Immature natural killer cell (primary cell): ENCODE measurements at regions not wholly inside any gene's neighbourhood (a gene's known extent, or its start where the extent isn't known, plus 50 kb on each side); places are given as distances from the start of the nearest gene placed in this dataset.

Experiments
- DNase-seq, 3 donors: peaks; one replicate each; pipeline ENCODE4 v3.0.0; 2022; ENCODE audit warnings: mixed read lengths in 1 of 3
- H3K27ac Mint-ChIP-seq, 6 donors: one replicate each; pipeline ENCODE4 v1.8.0; 2020; ENCODE audit warnings: mixed read lengths in 6 of 6, mild to moderate bottlenecking in 5 of 6, inconsistent platforms in 4 of 6, moderate library complexity in 3 of 6
- H3K27me3 Mint-ChIP-seq, 3 donors: one replicate each; pipeline ENCODE4 v1.8.0; 2020 to 2021; ENCODE audit warnings: low read depth in 3 of 3, mild to moderate bottlenecking in 3 of 3, mixed read lengths in 3 of 3, moderate library complexity in 3 of 3, inconsistent platforms in 1 of 3
- H3K36me3 Mint-ChIP-seq, 3 donors: one replicate each; pipeline ENCODE4 v1.8.0; 2020; ENCODE audit warnings: mixed read lengths in 3 of 3, inconsistent platforms in 2 of 3, mild to moderate bottlenecking in 2 of 3
- H3K4me1 Mint-ChIP-seq, 2 donors: one replicate each; pipeline ENCODE4 v1.8.0; 2020; ENCODE audit warnings: inconsistent platforms in 2 of 2, mild to moderate bottlenecking in 2 of 2, mixed read lengths in 2 of 2, moderate library complexity in 1 of 2
- H3K4me3 Mint-ChIP-seq, 5 donors: one replicate each; pipeline ENCODE4 v1.8.0; 2020; ENCODE audit warnings: mild to moderate bottlenecking in 5 of 5, mixed read lengths in 5 of 5, inconsistent platforms in 3 of 5, moderate library complexity in 3 of 5
- H3K9me3 Mint-ChIP-seq, 6 donors: one replicate each; pipeline ENCODE4 v1.8.0; 2020; ENCODE audit warnings: mild to moderate bottlenecking in 6 of 6, mixed read lengths in 6 of 6, inconsistent platforms in 4 of 6, moderate library complexity in 3 of 6

DNA sequence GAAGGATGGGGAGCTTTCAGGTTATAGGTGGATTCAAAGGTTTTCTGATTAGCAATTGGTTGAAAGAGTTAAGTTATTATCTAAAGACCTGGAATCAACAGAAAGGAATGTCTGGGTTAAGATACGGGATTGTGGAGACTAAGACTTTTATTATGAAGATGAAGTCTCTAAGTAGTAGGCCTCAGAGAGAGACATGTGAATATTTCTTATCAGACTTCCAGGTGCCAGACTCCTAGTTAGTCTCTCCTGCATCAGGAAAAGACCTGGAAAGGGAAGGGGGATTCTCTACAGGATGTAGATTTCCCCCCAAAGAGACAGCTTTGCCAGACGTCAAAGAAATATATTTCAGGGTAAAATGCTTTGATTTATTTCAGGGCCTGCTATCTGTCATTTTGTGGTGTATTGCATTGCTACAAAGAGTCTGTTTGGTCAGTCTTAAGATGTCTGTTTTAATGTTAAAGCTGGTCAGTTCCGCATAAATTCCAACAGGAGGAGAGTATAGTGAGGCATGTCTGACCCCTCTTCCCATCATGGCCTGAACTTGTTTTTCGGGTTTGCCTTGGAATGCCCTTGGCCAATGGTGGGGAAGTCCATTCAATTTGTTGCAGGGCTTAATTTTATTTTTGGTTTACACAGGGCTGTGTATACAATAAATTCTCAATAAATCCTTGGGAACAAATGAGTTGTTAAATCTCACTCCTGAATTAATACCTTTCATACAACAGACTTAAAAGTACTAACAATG lies 103.4 kb upstream of the RALGAPA2 start:
- no peak for DNase-seq
- Mint-ChIP-seq H3K36me3 (no peaks in the 10 kb centered on the region), H3K9me3 (no peaks in the 10 kb centered on the region), H3K27ac (peak overlapping the region in 1 of 6 donors; percentile 41), H3K27me3 (peaks cover 0 to 7% (median 4%) of the 10 kb centered on the region in 3 donors), H3K4me3 (no peak overlapping the region), H3K4me1 (no peaks in the 10 kb centered on the region)

DNA sequence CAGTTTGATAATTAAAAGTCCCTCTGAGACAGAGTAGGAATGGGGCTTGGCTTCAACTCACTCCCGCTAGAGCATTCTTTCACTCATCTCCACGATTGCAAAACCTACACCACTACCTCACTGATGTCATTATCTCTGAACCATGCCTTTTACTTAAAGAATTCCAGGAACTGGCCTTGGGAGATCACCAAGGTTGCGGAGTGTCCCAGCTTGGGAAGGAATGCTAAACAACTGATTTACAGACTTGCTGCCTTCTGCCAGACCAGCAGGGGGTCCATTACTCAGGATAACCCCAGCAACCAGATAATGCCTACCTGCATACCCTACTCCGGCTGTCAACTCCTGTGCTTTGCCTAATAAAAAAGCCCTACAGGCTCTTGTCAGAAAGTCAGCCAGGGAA lies 102.2 kb upstream of the RALGAPA2 start:
- Mint-ChIP-seq H3K4me1 (no peaks in the 10 kb centered on the region), H3K9me3 (no peaks in the 10 kb centered on the region), H3K4me3 (no peak overlapping the region), H3K36me3 (no peaks in the 10 kb centered on the region), H3K27ac (no peak overlapping the region), H3K27me3 (peaks cover 0 to 6% (median 4%) of the 10 kb centered on the region in 3 donors)
- DNase-seq = no peak

DNA sequence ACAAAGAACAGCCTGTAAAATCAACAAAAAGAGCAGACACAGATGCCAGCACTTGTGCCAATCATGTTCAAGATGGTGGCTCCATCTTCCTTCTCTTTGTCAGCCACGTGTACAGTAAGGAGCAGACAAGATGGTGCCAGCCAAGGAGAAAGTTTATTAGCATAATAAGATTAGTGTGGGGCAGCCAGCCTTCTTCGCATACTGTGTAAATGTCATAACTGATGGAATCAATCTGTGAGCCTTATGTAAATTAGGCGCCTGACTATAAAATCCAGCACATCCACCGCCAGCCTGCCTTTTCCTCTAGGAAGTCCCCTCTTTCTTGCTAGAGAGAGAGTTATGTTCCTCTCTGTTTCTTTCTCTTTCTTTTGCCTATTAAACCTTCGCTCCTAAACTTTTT lies 99.7 kb upstream of the RALGAPA2 start:
- H3K4me1 Mint-ChIP-seq = no peaks in the 10 kb centered on the region
- H3K9me3 Mint-ChIP-seq = no peaks in the 10 kb centered on the region
- H3K36me3 Mint-ChIP-seq = no peaks in the 10 kb centered on the region
- no peak overlapping the region for H3K4me3 Mint-ChIP-seq
- peaks cover 0 to 9% (median 4%) of the 10 kb centered on the region in 3 donors for H3K27me3 Mint-ChIP-seq
- no peak overlapping the region for H3K27ac Mint-ChIP-seq
- DNase-seq = no peak

DNA sequence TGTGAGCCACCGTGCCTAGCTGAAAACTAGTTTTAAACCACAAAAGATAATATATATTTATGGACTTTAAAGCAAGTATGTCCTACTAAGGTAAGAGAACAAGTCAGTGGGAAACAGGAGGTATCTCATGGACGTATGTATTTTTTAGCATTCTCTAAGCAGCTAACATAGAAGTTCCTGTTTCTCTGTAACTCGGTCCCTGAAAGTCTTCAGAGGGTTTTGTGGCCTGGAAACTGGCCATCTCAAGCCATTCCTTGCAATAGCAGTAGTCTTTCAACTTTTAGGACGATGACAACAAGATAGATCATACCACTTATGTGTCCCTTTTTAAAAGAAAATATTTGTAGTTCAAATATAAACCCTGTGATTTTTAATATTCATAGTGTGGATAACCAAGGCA lies 95.6 kb upstream of the RALGAPA2 start:
- no peak for DNase-seq
- no peaks in the 10 kb centered on the region for H3K36me3 Mint-ChIP-seq
- no peaks in the 10 kb centered on the region for H3K4me1 Mint-ChIP-seq
- no peaks in the 10 kb centered on the region for H3K9me3 Mint-ChIP-seq
- H3K27ac Mint-ChIP-seq = no peak overlapping the region
- H3K27me3 Mint-ChIP-seq = peaks cover 0 to 10% (median 7%) of the 10 kb centered on the region in 3 donors
- no peak overlapping the region for H3K4me3 Mint-ChIP-seq

DNA sequence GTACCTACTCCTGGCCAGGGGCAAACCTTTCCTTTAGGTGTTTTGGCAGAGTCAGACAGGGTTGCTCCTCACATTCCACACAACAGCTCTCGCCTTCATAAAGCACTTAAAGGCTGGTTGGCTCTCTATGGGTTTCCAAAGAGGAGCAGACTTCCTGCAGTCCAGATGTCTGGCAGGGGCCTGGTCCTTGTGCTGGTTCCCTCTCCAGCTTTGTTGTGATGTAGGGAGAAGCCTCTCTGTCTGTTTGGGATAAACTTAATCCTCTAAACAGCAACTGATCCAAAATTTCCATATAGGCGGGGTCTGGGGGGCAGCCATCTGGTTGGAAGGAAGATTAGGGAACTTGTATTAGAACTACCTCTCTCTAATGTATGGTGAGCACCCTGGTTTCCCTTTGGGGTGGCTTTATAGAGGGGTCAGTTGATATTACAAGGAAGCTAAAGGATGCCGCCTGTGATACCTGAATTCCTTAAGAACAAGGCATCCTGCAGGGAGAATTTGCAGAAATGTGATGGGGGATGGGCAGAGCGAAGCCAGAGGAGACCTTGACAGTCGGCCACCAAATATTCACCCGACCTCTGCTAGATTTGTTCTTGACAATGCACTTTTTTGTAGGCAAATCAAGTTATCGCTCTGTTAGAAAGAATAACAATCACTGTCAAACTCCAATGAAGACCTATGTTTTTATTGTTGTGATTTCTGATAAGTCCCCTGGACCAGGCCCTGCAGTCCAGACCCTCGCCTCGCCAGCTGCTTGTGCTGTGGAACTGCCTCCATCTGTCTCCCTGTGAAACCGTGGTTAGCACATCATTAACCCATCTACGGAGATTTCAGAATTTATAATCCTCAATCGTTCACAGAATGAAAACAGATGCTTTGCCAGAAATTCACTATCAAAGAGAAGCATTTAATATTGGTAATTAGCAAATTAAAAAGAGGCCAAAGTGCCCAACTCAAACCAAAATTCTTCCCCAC lies 94.0 kb upstream of the RALGAPA2 start:
- no peak overlapping the region for H3K27ac Mint-ChIP-seq
- no peak overlapping the region for H3K4me3 Mint-ChIP-seq
- no peaks in the 10 kb centered on the region for H3K9me3 Mint-ChIP-seq
- H3K27me3 Mint-ChIP-seq = peaks cover 0 to 6% (median 3%) of the 10 kb centered on the region in 3 donors
- H3K4me1 Mint-ChIP-seq = no peaks in the 10 kb centered on the region
- DNase-seq = no peak
- H3K36me3 Mint-ChIP-seq = no peaks in the 10 kb centered on the region

DNA sequence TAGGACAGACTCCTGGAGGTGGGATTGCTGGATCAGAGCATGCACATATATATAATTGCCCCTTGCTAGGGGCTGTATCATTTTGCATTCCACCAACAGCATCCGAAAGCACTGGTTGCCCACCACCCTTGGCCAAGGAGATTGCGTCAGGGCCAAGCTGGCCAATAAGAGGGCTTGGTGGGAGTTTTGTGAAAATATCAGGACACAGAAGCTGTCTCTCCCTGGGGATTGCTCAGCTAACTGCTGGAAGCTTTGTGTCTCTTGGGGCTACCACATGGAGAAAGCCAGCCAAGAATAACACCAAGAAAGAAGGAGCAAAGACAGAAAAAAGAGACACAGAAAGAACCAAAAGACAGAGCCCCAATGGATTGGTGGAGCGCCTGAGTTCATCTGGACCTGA lies 90.6 kb upstream of the RALGAPA2 start:
- no peak overlapping the region for H3K27ac Mint-ChIP-seq
- H3K27me3 Mint-ChIP-seq = peaks cover 0 to 14% (median 2%) of the 10 kb centered on the region in 3 donors
- no peaks in the 10 kb centered on the region for H3K36me3 Mint-ChIP-seq
- H3K4me3 Mint-ChIP-seq = no peak overlapping the region
- H3K9me3 Mint-ChIP-seq = no peaks in the 10 kb centered on the region
- no peak for DNase-seq
- no peaks in the 10 kb centered on the region for H3K4me1 Mint-ChIP-seq

DNA sequence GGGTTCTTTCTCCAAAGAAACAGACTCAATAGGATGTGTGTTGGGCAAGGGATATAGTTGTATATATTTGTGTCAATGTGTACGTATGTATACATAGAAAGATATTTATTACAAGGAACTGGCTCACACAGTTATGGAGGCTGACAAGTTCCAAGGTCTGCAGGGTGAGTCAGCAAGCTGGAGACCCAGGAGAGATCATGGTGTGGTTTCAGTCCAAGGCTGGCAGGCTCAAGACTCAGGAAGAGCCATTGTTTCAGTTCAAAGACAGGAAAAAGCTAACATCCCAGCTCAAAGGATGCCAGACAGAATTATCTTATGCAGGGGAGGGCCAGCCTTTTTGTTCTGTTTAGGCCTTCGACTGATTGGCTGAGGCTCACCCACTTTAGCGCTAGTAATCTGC lies 89.9 kb upstream of the RALGAPA2 start:
- H3K36me3 Mint-ChIP-seq = no peaks in the 10 kb centered on the region
- H3K27me3 Mint-ChIP-seq = peaks cover 0 to 14% (median 1%) of the 10 kb centered on the region in 3 donors
- H3K9me3 Mint-ChIP-seq = no peaks in the 10 kb centered on the region
- no peaks in the 10 kb centered on the region for H3K4me1 Mint-ChIP-seq
- DNase-seq = no peak
- H3K27ac Mint-ChIP-seq = no peak overlapping the region
- H3K4me3 Mint-ChIP-seq = no peak overlapping the region

DNA sequence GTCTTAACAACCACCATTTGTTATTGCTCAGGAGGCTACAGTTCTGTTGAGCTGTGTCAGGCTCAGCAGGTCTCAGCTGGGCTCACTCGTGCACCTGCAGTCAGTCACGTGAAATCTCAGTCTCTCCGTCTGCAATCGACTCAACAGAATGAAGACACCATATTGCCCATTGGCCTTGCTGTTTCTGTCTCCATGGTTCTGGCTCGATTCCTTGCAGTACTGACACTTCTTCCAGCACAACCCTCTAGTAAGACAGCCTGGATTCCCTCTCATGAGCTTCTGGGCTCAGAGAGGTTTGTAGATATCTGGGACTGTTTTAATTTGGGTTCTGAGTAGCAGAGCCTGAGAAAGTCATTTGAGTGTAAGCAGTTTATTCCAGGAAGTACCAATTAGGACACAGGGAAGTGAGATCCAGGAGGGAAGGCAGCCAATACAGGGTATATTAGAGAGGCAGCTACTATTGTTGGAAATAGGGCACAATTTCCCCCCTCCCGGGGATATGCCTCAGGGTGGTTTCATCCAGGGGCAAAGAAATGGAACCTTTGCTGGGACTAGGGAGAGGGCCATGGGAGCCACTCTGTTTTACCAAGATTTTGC lies 87.4 kb upstream of the RALGAPA2 start:
- H3K27ac Mint-ChIP-seq = no peak overlapping the region
- H3K9me3 Mint-ChIP-seq = no peaks in the 10 kb centered on the region
- H3K4me1 Mint-ChIP-seq = no peaks in the 10 kb centered on the region
- H3K36me3 Mint-ChIP-seq = no peaks in the 10 kb centered on the region
- H3K4me3 Mint-ChIP-seq = no peak overlapping the region
- H3K27me3 Mint-ChIP-seq = peaks cover 1 to 11% (median 4%) of the 10 kb centered on the region in 3 donors
- DNase-seq = no peak

DNA sequence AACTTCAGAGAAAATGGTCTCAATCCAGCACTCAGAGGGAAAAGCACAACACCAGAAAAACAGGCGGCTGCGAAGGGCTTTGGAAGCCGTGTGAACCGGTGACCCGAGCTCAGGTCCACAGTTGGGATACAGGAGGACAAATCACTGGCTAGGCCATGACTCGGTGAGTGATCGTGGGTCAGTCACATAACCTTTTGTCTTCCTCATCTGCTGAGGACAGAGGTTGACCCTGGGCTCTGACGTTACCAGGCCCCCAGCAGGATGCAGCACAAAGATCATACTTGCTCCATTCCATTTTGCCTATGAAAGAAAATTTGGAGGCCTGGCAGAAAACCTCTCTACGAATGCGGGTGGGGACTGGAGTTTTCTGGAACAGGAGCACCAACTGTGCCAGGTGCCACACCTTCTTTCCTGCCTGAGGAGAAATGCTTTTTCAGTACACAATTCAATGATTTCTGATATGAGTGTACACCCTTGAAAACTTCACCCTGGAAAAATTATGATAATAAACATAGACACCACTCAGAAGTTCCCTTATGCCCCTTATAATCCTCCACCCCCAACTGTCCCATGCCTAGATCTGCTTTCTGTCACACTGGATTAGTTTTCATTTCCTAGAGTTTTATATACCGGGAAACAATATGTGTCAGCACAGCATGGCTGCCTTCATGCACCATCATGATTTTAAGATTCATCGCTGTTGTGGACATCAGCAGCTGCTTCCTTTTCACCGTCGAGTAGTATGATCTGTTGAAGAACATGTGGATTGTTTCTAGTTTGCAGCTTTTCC lies 85.3 kb upstream of the RALGAPA2 start:
- H3K27ac Mint-ChIP-seq = no peak overlapping the region
- H3K36me3 Mint-ChIP-seq = no peaks in the 10 kb centered on the region
- DNase-seq = no peak
- no peak overlapping the region for H3K4me3 Mint-ChIP-seq
- H3K4me1 Mint-ChIP-seq = no peaks in the 10 kb centered on the region
- H3K27me3 Mint-ChIP-seq = peaks cover 1 to 16% (median 4%) of the 10 kb centered on the region in 3 donors
- H3K9me3 Mint-ChIP-seq = no peaks in the 10 kb centered on the region

DNA sequence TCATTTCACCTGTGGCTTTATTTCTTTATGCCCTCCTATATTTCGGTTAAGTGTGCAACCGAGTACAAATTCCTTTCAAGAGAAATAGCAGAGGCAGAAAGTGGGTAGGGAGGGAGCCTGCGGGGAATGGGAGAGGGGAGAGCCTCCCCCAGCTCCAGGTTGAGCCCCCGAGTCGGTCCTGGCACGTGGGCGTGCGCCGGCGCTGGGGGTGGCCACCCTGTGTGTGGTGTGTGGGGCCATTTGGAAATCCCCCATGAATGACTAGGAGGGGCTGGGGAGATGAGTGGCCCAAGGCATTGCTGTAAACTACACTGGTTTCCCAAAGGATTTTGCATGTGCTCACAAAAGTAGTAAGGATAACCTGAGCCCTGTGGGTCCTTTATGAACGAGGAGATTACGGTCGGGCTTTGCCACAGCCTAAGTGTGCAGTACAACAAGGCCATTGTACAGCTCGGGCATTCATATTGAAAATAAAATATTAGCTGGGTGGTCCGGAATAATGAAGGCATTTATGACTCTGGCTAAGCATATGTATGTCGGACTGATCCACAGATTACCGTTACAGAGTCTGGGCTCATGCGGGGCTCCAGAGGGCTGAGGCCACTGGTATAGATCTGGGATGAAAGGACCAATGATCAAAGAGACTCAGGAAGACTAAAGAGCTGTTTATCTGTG lies 84.5 kb upstream of the RALGAPA2 start:
- Mint-ChIP-seq H3K36me3 (no peaks in the 10 kb centered on the region), H3K4me3 (no peak overlapping the region), H3K27me3 (peaks cover 1 to 16% (median 4%) of the 10 kb centered on the region in 3 donors)

DNA sequence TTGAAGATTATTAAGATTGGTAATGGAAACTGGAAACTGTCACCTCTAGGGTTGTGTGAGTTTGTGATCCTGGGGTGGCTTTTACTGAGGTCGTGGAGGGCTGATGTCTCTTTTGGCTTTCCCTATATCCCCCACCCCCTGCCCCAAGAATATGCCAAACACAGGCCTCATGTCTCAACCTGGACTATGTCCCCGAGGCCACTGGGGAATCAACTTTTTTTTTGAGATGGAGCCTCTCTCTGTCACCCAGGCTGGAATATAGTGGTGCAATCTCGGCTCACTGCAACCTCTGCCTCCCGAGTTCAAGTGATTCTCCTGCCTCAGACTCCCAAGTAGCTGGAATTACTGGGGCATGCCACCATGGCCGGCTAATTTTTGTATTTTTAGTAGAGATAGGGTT lies 83.3 kb upstream of the RALGAPA2 start:
- Mint-ChIP-seq H3K27me3 (peaks cover 3 to 14% (median 4%) of the 10 kb centered on the region in 3 donors), H3K9me3 (no peaks in the 10 kb centered on the region), H3K4me3 (no peak overlapping the region), H3K27ac (no peak overlapping the region), H3K36me3 (no peaks in the 10 kb centered on the region), H3K4me1 (no peaks in the 10 kb centered on the region)
- no peak for DNase-seq

More for the DNA sequence above, 84.5 kb upstream of the RALGAPA2 start:
- Mint-ChIP-seq H3K4me1 (no peaks in the 10 kb centered on the region), H3K27ac (no peak overlapping the region), H3K9me3 (no peaks in the 10 kb centered on the region)
- no peak for DNase-seq

DNA sequence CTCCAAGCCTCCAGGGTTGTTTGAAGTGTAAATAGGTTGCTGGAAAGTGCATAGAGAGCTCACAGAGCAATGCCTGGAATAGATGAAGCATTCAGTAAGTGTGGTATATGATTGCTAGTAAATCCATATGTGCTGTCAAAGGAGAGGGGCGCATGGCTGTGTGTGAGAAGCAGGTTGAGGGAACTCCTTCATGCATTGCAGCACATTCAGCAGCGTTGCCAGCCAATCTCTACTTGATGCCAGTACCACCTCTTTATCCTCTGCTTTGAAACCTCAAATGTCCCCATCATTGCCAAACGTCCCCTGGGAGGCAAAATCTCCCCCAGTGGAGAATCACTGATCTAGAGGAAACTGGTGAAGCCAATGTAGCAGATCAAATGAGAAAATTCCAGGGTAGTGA lies 82.7 kb upstream of the RALGAPA2 start:
- Mint-ChIP-seq H3K36me3 (no peaks in the 10 kb centered on the region), H3K9me3 (no peaks in the 10 kb centered on the region), H3K27me3 (peaks cover 3 to 10% (median 4%) of the 10 kb centered on the region in 3 donors), H3K4me1 (no peaks in the 10 kb centered on the region), H3K27ac (no peak overlapping the region), H3K4me3 (no peak overlapping the region)
- DNase-seq = no peak

DNA sequence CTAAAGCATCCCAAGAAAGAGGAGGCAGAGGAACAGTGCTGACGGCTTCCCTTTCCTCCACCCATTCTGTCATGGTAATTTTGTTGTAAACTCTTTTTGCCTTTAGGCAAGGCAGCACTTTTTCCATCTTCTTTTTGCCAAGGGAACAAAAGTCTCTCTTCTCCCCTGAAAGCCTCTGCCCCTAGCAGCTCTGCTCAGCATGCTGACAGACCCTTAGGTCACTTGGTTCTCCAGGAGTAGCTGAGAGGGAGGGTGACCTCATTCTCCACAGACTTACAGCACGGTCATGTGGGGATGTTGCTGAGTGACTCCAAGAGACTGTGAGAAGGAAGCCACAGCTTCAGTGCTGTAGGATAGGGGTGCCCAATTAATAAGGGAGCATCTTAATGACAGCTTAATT lies 81.1 kb upstream of the RALGAPA2 start:
- Mint-ChIP-seq H3K4me3 (no peak overlapping the region), H3K4me1 (no peaks in the 10 kb centered on the region), H3K27me3 (peaks cover 3 to 9% (median 4%) of the 10 kb centered on the region in 3 donors), H3K36me3 (no peaks in the 10 kb centered on the region), H3K9me3 (no peaks in the 10 kb centered on the region), H3K27ac (no peak overlapping the region)
- DNase-seq = no peak
